K562 (cell line): ENCODE measurements at regions not wholly inside any gene's neighbourhood (a gene's known extent, or its start where the extent isn't known, plus 50 kb on each side); places are given as distances from the start of the nearest gene placed in this dataset.

Source experiments
- ATAC-seq: fragments of 200-7000 bp; cut with Tn5 transposase; 3 replicates; pipeline ENCODE4 v1.9.1; 2020; ENCODE audit warnings: moderate library complexity
- BruUV-seq: library from RNA; stranded (reverse); fragments of 400-500 nt; replicated peaks from 2 replicates; lab custom pipeline; 2021; lab: Mats Ljungman, UMichigan
- CTCF ChIA-PET: fragments of 300-600 bp; formaldehyde crosslinking; extraction: SDS; loops from one replicate; lab custom pipeline; 2021; ENCODE audit warnings: low intra/inter-chr PET ratio; lab: Yijun Ruan, JAX
- POLR2A ChIA-PET: fragments of 300-600, 350-650 bp; sonication (Branson Sonifier 250); formaldehyde crosslinking; extraction: SDS; loops from one replicate; lab custom pipeline; 2021; ENCODE audit warnings: antibody characterized with exemption, inconsistent platforms; lab: Yijun Ruan, JAX
- DNase-seq, 4 experiments: peaks; one replicate each; pipeline versions ENCODE4 v3.0.0 to v3.0.0-alpha.2; 2011 to 2018; ENCODE audit warnings: low spot score in 3 of 4, mixed read lengths in 3 of 4; ENCODE audit errors: extremely low read depth in 1 of 4
- FAIRE-seq: peaks from 2 replicates; lab custom pipeline; 2011; peaks lifted over from hg19 to GRCh38; lab: Jason Lieb, UNC
- H2AFZ ChIP-seq: 2 replicates; pipeline ENCODE4 v1.6.0; 2011; ENCODE audit warnings: low read depth, low read length, control low read depth, inconsistent platforms
- H3K27ac ChIP-seq: fragments of 200-600 bp; 3 replicates; pipeline ENCODE4 v1.8.0; 2011; ENCODE audit warnings: low read depth, mild to moderate bottlenecking, control low read depth, inconsistent platforms, low read length, moderate library complexity, mixed read lengths; ENCODE audit errors: extremely low read depth
- H3K27me3 ChIP-seq, 2 experiments: fragments of 300-600 bp in 1 of 2; 2 replicates in 1 of 2; 3 replicates in 1 of 2; pipeline versions ENCODE4 v1.6.0 to v1.8.0; 2011; ENCODE audit warnings: inconsistent platforms in 2 of 2, low read length in 2 of 2, mild to moderate bottlenecking in 1 of 2, mixed read lengths in 1 of 2, moderate library complexity in 1 of 2; ENCODE audit not compliant: control insufficient read depth in 2 of 2, insufficient read depth in 2 of 2
- H3K36me3 ChIP-seq: fragments of 300-600 bp; 3 replicates; pipeline ENCODE4 v1.8.0; 2011; ENCODE audit warnings: mild to moderate bottlenecking, low read length, inconsistent platforms; ENCODE audit not compliant: control insufficient read depth, insufficient read depth
- H3K4me1 ChIP-seq, 2 experiments: fragments of 200-600 bp in 1 of 2; replicated peaks in 1 of 2; 2 replicates in 1 of 2; 3 replicates in 1 of 2; pipeline versions ENCODE4 v1.5.1 to v1.8.0; 2011; ENCODE audit warnings: inconsistent platforms in 2 of 2, low read length in 2 of 2, mild to moderate bottlenecking in 1 of 2, mixed read lengths in 1 of 2, moderate library complexity in 1 of 2; ENCODE audit not compliant: control insufficient read depth in 2 of 2, insufficient read depth in 2 of 2
- H3K4me2 ChIP-seq: 2 replicates; pipeline ENCODE4 v1.6.1; 2011; ENCODE audit warnings: low read length, control low read depth, inconsistent platforms, mixed read lengths; ENCODE audit not compliant: insufficient read depth
- H3K4me3 ChIP-seq: fragments of 200-600 bp; sonication (generic), shearing (Covaris generic); 2 replicates; pipeline ENCODE4 v1.5.1; 2016; ENCODE audit warnings: control low read depth, inconsistent platforms
- H3K79me2 ChIP-seq: fragments of 200-600 bp; 3 replicates; pipeline ENCODE4 v1.8.0; 2011; ENCODE audit warnings: low read length, inconsistent platforms; ENCODE audit not compliant: control insufficient read depth, insufficient read depth
- H3K9ac ChIP-seq, 2 experiments: 2 replicates each; pipeline versions ENCODE4 v1.6.0 to v1.6.1; 2011; ENCODE audit warnings: low read depth in 2 of 2, low read length in 2 of 2, control low read depth in 1 of 2, inconsistent platforms in 1 of 2, mild to moderate bottlenecking in 1 of 2, mixed read lengths in 1 of 2; ENCODE audit not compliant: insufficient read depth in 1 of 2
- H3K9me1 ChIP-seq: one replicate; pipeline ENCODE4 v1.6.0; 2011; ENCODE audit warnings: inconsistent platforms, mild to moderate bottlenecking, low read length, moderate library complexity; ENCODE audit not compliant: control insufficient read depth, insufficient read depth
- H3K9me3 ChIP-seq: replicated peaks from 2 replicates; pipeline ENCODE4 v1.5.1; 2011; ENCODE audit warnings: low read depth, low read length, inconsistent platforms; ENCODE audit not compliant: control insufficient read depth, insufficient read depth
- H4K20me1 ChIP-seq: replicated peaks from 2 replicates; pipeline ENCODE4 v1.6.1; 2011; ENCODE audit warnings: low read length, inconsistent platforms, mixed read lengths; ENCODE audit not compliant: control insufficient read depth, insufficient read depth
- BRD9 ChIP-seq: fragments of 450-650 bp; IDR thresholded peaks from 2 replicates; pipeline ENCODE4 v1.6.1; 2018; ENCODE audit warnings: low read depth; ENCODE audit not compliant: partially characterized antibody
- CBFA2T2 ChIP-seq: fragments of 450-650 bp; conservative IDR thresholded peaks from 2 replicates; pipeline ENCODE4 v1.6.1; 2017; ENCODE audit warnings: mild to moderate bottlenecking
- FOXA3 ChIP-seq, 2 experiments: fragments of 450-650 bp in 1 of 2; sonication (generic) in 1 of 2; formaldehyde crosslinking; IDR thresholded peaks in 1 of 2; conservative IDR thresholded peaks in 1 of 2; 2 replicates each; pipeline versions ENCODE4 v1.4.0 to v1.8.0; 2020 to 2022; ENCODE audit warnings: mild to moderate bottlenecking in 2 of 2, missing genetic modification reagents in 1 of 2
- HNRNPH1 ChIP-seq: fragments of 200-400 bp; formaldehyde crosslinking; optimal IDR thresholded peaks from 2 replicates; pipeline ENCODE3; 2017; ENCODE audit warnings: low read depth, mild to moderate bottlenecking, low read length, moderate library complexity
- JUND ChIP-seq, 2 experiments: IDR thresholded peaks; 2 replicates in 1 of 2; 3 replicates in 1 of 2; pipeline ENCODE4 v1.6.1; 2011; ENCODE audit warnings: borderline replicate concordance in 2 of 2, low read depth in 2 of 2, low read length in 2 of 2, improper control_type of control experiment in 1 of 2, missing biosample characterization in 1 of 2, missing genetic modification characterization in 1 of 2, missing genetic modification reagents in 1 of 2
- LEF1 ChIP-seq: fragments of 450-650 bp; IDR thresholded peaks from 2 replicates; pipeline ENCODE4 v1.6.1; 2016; ENCODE audit warnings: mild to moderate bottlenecking
- MTA1 ChIP-seq: fragments of 450-650 bp; IDR thresholded peaks from 2 replicates; pipeline ENCODE4 v1.6.1; 2017; ENCODE audit warnings: borderline replicate concordance
- RBM39 ChIP-seq: fragments of 200-400 bp; formaldehyde crosslinking; optimal IDR thresholded peaks from 2 replicates; pipeline ENCODE3; 2018; ENCODE audit warnings: low read depth, low read length
- RHOXF2B ChIP-seq: fragments of 250-450 bp; sonication (Bioruptor Pico); conservative IDR thresholded peaks from 2 replicates; pipeline ENCODE4 v1.5.1; 2021
- WGBS: fragments of 100-300 bp; shearing (Covaris generic); methylation state at CpG from one replicate; pipeline ENCODE4 v1.1.6; 2016; ENCODE audit warnings: low coverage, mixed read lengths; ENCODE audit not compliant: insufficient coverage; ENCODE audit errors: missing lambda C conversion rate; 5-methylcytosine and 5-hydroxymethylcytosine counted together
- in situ Hi-C: fragments of 300-500 bp; cut with MboI; formaldehyde crosslinking; loops from 4 replicates; pipeline ENCODE4 v1.15.0; 2018; ENCODE audit warnings: inconsistent platforms, mixed read lengths
- intact Hi-C: fragments of 100-400 bp; cut with micrococcal nuclease; formaldehyde crosslinking; loops from 2 replicates; pipeline ENCODE4 v1.14.2; 2022
- TF ChIP-seq, protein P1 (sequence below): sonication (generic); formaldehyde crosslinking; IDR thresholded peaks from 2 replicates; pipeline ENCODE4 v1.8.0; 2023; ENCODE audit warnings: mild to moderate bottlenecking, missing genetic modification reagents
- TF ChIP-seq, protein P2 (sequence below): fragments of 150-350 bp; conservative IDR thresholded peaks from 2 replicates; pipeline ENCODE4 v1.6.1; 2014; ENCODE audit warnings: low read length
- TF ChIP-seq, protein P3 (sequence below): fragments of 250-450 bp; sonication (Bioruptor Pico); IDR thresholded peaks from 2 replicates; pipeline ENCODE4 v1.8.0; 2021; ENCODE audit warnings: moderate library complexity, mild to moderate bottlenecking, inconsistent platforms

DNA sequence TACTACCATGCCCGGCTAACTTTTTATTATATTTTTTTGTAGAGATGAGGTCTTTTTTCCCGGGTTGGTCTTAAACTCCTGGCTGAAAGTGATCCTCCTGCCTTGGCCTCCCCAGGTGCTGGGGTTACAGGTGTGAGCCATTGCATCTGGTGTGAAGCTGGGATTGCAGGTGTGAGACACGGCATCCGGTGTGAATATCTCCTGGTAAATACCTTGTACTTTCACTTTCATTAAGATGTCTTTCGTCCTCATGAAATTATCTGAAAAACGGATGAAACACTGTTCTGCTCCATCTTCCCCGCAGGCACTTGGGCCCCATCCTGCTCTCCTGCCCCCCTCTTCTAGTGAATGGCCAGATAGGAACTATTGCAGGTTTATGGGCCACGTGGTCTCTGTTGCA is 60.1 kb upstream of the CCZ1B start:
- BruUV-seq: no TSS peak
- no peak overlapping the region for H3K4me3 ChIP-seq
- no peak overlapping the region; the same call in 1 of the 2 replicates for H3K4me2 ChIP-seq
- H3K9me3 ChIP-seq: no peaks in the 10 kb centered on the region
- TF ChIP-seq LEF1 (no peak), BRD9 (no peak), CBFA2T2 (no peak), MTA1 (no peak), RHOXF2B (CRISPR knock-in tag) (no peak), HNRNPH1 (no peak), FOXA3 (CRISPR knock-in tag; conservative IDR thresholded peaks at IDR 0.05 in 1 of 2, IDR thresholded peaks at IDR 0.05 in 1 of 2) (no peak), RBM39 (no peak), JUND (IDR thresholded peaks at IDR 0.05; ENCODE audit: borderline replicate concordance, low read depth, low read length) (no peak), JUND (tag; IDR thresholded peaks at IDR 0.05; ENCODE audit: borderline replicate concordance, low read depth, low read length) (no peak)
- TF ChIP-seq, protein P1, sequence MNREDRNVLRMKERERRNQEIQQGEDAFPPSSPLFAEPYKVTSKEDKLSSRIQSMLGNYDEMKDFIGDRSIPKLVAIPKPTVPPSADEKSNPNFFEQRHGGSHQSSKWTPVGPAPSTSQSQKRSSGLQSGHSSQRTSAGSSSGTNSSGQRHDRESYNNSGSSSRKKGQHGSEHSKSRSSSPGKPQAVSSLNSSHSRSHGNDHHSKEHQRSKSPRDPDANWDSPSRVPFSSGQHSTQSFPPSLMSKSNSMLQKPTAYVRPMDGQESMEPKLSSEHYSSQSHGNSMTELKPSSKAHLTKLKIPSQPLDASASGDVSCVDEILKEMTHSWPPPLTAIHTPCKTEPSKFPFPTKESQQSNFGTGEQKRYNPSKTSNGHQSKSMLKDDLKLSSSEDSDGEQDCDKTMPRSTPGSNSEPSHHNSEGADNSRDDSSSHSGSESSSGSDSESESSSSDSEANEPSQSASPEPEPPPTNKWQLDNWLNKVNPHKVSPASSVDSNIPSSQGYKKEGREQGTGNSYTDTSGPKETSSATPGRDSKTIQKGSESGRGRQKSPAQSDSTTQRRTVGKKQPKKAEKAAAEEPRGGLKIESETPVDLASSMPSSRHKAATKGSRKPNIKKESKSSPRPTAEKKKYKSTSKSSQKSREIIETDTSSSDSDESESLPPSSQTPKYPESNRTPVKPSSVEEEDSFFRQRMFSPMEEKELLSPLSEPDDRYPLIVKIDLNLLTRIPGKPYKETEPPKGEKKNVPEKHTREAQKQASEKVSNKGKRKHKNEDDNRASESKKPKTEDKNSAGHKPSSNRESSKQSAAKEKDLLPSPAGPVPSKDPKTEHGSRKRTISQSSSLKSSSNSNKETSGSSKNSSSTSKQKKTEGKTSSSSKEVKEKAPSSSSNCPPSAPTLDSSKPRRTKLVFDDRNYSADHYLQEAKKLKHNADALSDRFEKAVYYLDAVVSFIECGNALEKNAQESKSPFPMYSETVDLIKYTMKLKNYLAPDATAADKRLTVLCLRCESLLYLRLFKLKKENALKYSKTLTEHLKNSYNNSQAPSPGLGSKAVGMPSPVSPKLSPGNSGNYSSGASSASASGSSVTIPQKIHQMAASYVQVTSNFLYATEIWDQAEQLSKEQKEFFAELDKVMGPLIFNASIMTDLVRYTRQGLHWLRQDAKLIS (CRISPR knock-in tag): no peak
- TF ChIP-seq, protein P2, sequence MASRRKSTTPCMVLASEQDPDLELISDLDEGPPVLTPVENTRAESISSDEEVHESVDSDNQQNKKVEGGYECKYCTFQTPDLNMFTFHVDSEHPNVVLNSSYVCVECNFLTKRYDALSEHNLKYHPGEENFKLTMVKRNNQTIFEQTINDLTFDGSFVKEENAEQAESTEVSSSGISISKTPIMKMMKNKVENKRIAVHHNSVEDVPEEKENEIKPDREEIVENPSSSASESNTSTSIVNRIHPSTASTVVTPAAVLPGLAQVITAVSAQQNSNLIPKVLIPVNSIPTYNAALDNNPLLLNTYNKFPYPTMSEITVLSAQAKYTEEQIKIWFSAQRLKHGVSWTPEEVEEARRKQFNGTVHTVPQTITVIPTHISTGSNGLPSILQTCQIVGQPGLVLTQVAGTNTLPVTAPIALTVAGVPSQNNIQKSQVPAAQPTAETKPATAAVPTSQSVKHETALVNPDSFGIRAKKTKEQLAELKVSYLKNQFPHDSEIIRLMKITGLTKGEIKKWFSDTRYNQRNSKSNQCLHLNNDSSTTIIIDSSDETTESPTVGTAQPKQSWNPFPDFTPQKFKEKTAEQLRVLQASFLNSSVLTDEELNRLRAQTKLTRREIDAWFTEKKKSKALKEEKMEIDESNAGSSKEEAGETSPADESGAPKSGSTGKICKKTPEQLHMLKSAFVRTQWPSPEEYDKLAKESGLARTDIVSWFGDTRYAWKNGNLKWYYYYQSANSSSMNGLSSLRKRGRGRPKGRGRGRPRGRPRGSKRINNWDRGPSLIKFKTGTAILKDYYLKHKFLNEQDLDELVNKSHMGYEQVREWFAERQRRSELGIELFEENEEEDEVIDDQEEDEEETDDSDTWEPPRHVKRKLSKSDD: no peak
- TF ChIP-seq, protein P3, sequence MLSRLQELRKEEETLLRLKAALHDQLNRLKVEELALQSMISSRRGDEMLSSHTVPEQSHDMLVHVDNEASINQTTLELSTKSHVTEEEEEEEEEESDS (CRISPR knock-in tag): no peak
- WGBS: 2% methylated on average over 8 of the region's 8 CpGs
- ATAC-seq (no peak), DNase-seq (no peak), FAIRE-seq (no peak)
- no peak overlapping the region for H3K27ac ChIP-seq
- no peak overlapping the region for H3K9ac ChIP-seq
- H3K79me2 ChIP-seq: no peaks in the 10 kb centered on the region
- intact Hi-C loops (no loop called here), in situ Hi-C loops (no loop called here)
- ChIA-PET CTCF (no interaction called here), POLR2A (no interaction called here)
- peaks cover 5 to 21% of the 10 kb centered on the region in 2 experiments; a peak in 4 of 5 replicates for H3K27me3 ChIP-seq
- H2AFZ ChIP-seq: no peak overlapping the region
- H3K9me1 ChIP-seq: no peaks in the 10 kb centered on the region
- H3K36me3 ChIP-seq: no peaks in the 10 kb centered on the region
- no peaks in the 10 kb centered on the region for H4K20me1 ChIP-seq
- no peaks in the 10 kb centered on the region for H3K4me1 ChIP-seq
